ENCODE measurements at regions not wholly inside any gene's neighbourhood (a gene's known extent, or its start where the extent isn't known, plus 50 kb on each side); places are given as distances from the start of the nearest gene placed in this dataset.

DNA sequence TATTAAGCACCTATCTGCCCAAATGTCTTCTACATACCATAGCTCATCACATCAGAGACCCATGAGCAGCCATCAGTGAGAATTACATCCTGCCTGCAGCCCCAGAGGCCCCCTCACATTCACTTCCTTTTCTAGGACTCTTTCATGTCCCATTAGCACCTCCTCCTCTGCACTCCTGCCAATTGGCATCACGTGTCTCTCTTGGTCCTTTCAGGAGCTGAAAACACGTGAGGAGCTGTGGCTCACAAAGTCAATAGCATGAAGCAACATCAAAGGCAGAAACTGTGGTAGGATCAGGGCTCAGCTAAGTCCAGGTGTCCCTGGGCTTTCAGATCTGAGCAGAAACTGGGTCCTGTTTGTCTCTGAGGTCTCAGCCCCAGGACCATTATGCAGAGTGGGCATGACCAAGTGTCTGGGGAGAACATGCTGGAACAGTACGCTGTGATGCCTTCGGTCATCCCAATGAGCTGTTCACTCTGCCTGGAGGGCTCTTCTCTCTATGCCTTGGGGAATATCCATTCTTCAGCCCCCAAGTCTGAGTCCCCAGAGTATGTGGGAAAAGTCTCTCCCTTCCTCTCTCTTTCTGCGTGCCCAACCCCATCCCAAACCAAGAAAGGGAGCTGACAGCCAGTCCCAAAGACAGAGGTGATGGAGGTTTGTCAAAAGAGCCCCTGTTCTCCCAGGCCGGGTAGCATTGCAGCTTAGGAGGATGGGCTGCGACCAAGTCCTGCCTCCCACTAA is 457.0 kb upstream of the CDH5 start:
- TF ChIP-seq POLR2AphosphoS5 (IDR thresholded peaks at IDR 0.05) (no peak), POLR2A (IDR thresholded peaks at IDR 0.05) (no peak)
- TF ChIP-seq, protein P1, sequence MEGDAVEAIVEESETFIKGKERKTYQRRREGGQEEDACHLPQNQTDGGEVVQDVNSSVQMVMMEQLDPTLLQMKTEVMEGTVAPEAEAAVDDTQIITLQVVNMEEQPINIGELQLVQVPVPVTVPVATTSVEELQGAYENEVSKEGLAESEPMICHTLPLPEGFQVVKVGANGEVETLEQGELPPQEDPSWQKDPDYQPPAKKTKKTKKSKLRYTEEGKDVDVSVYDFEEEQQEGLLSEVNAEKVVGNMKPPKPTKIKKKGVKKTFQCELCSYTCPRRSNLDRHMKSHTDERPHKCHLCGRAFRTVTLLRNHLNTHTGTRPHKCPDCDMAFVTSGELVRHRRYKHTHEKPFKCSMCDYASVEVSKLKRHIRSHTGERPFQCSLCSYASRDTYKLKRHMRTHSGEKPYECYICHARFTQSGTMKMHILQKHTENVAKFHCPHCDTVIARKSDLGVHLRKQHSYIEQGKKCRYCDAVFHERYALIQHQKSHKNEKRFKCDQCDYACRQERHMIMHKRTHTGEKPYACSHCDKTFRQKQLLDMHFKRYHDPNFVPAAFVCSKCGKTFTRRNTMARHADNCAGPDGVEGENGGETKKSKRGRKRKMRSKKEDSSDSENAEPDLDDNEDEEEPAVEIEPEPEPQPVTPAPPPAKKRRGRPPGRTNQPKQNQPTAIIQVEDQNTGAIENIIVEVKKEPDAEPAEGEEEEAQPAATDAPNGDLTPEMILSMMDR (IDR thresholded peaks at IDR 0.05), result no peak
